OCI-LY3 (cell line): ENCODE measurements at regions not wholly inside any gene's neighbourhood (a gene's known extent, or its start where the extent isn't known, plus 50 kb on each side); places are given as distances from the start of the nearest gene placed in this dataset.

Source experiments
- EZH2phosphoT487 ChIP-seq: fragments of 200-600 bp; shearing (Covaris generic); IDR thresholded peaks from 2 replicates; pipeline ENCODE4 v1.6.1; 2018; ENCODE audit warnings: antibody characterized with exemption, mixed run types, low read depth
- TF ChIP-seq, protein P1 (sequence below): fragments of 200-600, 300-600 bp; sonication (generic); IDR thresholded peaks from 2 replicates; pipeline ENCODE4 v1.5.1; 2014; ENCODE audit warnings: antibody characterized with exemption, low read length, low read depth

DNA sequence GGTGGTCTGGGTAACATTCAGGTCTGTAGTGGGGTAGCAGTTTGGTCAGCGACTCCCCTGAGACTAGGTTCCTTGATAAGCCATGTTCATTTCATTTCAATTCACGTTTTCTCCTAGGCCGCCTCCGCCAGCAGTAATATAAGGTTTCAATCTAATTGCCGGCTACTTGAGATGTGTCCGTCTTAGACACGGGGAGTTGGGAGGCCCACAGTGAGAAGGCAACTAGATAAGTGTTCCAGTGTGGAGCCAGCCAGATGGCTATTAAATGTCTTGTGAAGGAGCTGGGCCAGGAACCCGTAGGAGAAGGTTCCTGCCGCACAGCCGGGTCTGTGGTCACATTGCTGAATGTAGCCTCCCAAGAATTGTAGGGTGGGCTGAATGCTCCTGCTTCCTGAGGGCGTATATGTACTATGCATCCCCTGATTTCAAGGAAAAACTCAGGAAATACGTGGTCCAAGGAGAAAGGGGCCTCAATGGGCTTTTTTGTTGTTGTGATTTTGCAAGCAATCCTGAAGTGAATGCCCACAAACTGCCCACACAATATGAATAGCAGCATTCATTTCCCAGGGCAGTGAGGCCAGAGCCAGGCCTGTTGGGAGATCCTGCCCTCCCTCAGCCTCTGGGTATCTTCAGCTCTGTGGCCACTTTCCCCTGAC, 220.6 kb upstream of the RPL34 start:
- TF ChIP-seq, protein P1, sequence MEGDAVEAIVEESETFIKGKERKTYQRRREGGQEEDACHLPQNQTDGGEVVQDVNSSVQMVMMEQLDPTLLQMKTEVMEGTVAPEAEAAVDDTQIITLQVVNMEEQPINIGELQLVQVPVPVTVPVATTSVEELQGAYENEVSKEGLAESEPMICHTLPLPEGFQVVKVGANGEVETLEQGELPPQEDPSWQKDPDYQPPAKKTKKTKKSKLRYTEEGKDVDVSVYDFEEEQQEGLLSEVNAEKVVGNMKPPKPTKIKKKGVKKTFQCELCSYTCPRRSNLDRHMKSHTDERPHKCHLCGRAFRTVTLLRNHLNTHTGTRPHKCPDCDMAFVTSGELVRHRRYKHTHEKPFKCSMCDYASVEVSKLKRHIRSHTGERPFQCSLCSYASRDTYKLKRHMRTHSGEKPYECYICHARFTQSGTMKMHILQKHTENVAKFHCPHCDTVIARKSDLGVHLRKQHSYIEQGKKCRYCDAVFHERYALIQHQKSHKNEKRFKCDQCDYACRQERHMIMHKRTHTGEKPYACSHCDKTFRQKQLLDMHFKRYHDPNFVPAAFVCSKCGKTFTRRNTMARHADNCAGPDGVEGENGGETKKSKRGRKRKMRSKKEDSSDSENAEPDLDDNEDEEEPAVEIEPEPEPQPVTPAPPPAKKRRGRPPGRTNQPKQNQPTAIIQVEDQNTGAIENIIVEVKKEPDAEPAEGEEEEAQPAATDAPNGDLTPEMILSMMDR, result no peak
- TF ChIP-seq EZH2phosphoT487, result no peak
